ENCODE measurements at regions not wholly inside any gene's neighbourhood (a gene's known extent, or its start where the extent isn't known, plus 50 kb on each side); places are given as distances from the start of the nearest gene placed in this dataset.

- ChIA-PET POLR2A (no interaction called here), CTCF (interaction anchor here (0.9 to 1.0 kb wide), 2 partner anchors 11 to 146 kb away, joined by 3 read pairs; no protein-coding TSS in a partner anchor)
- no peaks in the 10 kb centered on the region for H3K9me3 ChIP-seq
- H3K4me3 ChIP-seq: no peak overlapping the region
- WGBS (ENCODE audit: missing lambda C conversion rate): 63% methylated on average over 2 of the region's 9 CpGs
- H3K4me2 ChIP-seq: no peak overlapping the region
- H3K27ac ChIP-seq: no peak overlapping the region
- no peak for DNase-seq (ENCODE audit: low read depth in 1 of 2, low spot score in 1 of 2)
- no peaks in the 10 kb centered on the region for H3K4me1 ChIP-seq
- peak in 1 of 2 experiments; percentile 10; a peak in 1 of 6 replicates for ATAC-seq
- FAIRE-seq: no peak
- TF ChIP-seq TFCP2L1 (CRISPR knock-in tag; IDR thresholded peaks at IDR 0.05): no peak
- no peak for TF ChIP-seq CBX2 (IDR thresholded peaks at IDR 0.05; ENCODE audit: borderline replicate concordance, low read depth)
- no peak for TF ChIP-seq RARB (CRISPR knock-in tag; IDR thresholded peaks at IDR 0.05)
- no peak for TF ChIP-seq FOXS1 (CRISPR knock-in tag; IDR thresholded peaks at IDR 0.05)
- TF ChIP-seq MAFK (IDR thresholded peaks at IDR 0.05; ENCODE audit: partially characterized antibody): no peak
- TF ChIP-seq EP300 (IDR thresholded peaks at IDR 0.05): no peak
- TF ChIP-seq SREBF2 (IDR thresholded peaks at IDR 0.05): no peak
- no peak for TF ChIP-seq HEYL (CRISPR knock-in tag; IDR thresholded peaks at IDR 0.05)
- no peak for TF ChIP-seq BHLHE40 (IDR thresholded peaks at IDR 0.05; ENCODE audit: low read depth, low read length)
- no peak for TF ChIP-seq MAZ (IDR thresholded peaks at IDR 0.05; ENCODE audit: borderline replicate concordance, low read depth, low read length)
- no peak for TF ChIP-seq RNF2 (IDR thresholded peaks at IDR 0.05; ENCODE audit: borderline replicate concordance, low read depth)
- no peak for TF ChIP-seq RCOR1 (IDR thresholded peaks at IDR 0.05; ENCODE audit: low read depth, low read length)
- no peak for TF ChIP-seq KDM1A (IDR thresholded peaks at IDR 0.05; ENCODE audit: low read depth)
- TF ChIP-seq ZC3H11A (IDR thresholded peaks at IDR 0.05): no peak
- no peak for TF ChIP-seq ATOH8 (CRISPR knock-in tag; IDR thresholded peaks at IDR 0.05; ENCODE audit: low read depth)
These were observed 145.8 kb downstream of the KIF26A start for GRCh38 chr14:104284107-104284592.

- 0 out of 6 replicates have a peak, but pooled peaks of 1 of the 2 experiments have one; percentile 16 for ATAC-seq
- no peak overlapping the region for H3K27ac ChIP-seq
- FAIRE-seq: no peak
- H3K9me3 ChIP-seq: no peaks in the 10 kb centered on the region
- no peaks in the 10 kb centered on the region for H3K4me1 ChIP-seq
- ChIA-PET CTCF (interaction anchor here (0.7 to 1.0 kb wide), 2 partner anchors 10 kb away, joined by 3 read pairs; no protein-coding TSS in a partner anchor), POLR2A (no interaction called here)
- DNase-seq (ENCODE audit: low read depth in 1 of 2, low spot score in 1 of 2): no peak
- TF ChIP-seq ESRRA (IDR thresholded peaks at IDR 0.05; ENCODE audit: borderline replicate concordance, low read length): no peak
- no peak for TF ChIP-seq JUNB (IDR thresholded peaks at IDR 0.05)
- 57% methylated on average over 13 of the region's 29 CpGs for WGBS (ENCODE audit: missing lambda C conversion rate)
- no peak overlapping the region for H3K4me3 ChIP-seq
- H3K4me2 ChIP-seq: no peak overlapping the region
These were observed 146.5 kb downstream of the KIF26A start for GRCh38 chr14:104284636-104285507.

- DNase-seq (ENCODE audit: low read depth in 1 of 2, low spot score in 1 of 2): no peak
- ChIA-PET CTCF (interaction anchor here (0.7 to 1.2 kb wide), 2 partner anchors 9 to 265 kb away, joined by 3 read pairs; no protein-coding TSS in a partner anchor), POLR2A (no interaction called here)
- Histone ChIP-seq H3K4me1 (no peaks in the 10 kb centered on the region), H3K27ac (no peak overlapping the region), H3K4me3 (no peak overlapping the region), H3K9me3 (no peaks in the 10 kb centered on the region), H3K4me2 (no peak overlapping the region)
- no peak for ATAC-seq
- WGBS (ENCODE audit: missing lambda C conversion rate): 27% methylated on average over 7 of the region's 7 CpGs
- FAIRE-seq: no peak
- TF ChIP-seq NPAS2 (CRISPR knock-in tag; IDR thresholded peaks at IDR 0.05; ENCODE audit: borderline replicate concordance) (no peak), MYC (IDR thresholded peaks at IDR 0.05; ENCODE audit: borderline replicate concordance, low read length) (no peak), RNF2 (IDR thresholded peaks at IDR 0.05; ENCODE audit: borderline replicate concordance, low read depth) (no peak), GATA3 (IDR thresholded peaks at IDR 0.05; ENCODE audit: borderline replicate concordance) (no peak), E2F6 (IDR thresholded peaks at IDR 0.05; ENCODE audit: borderline replicate concordance, low read depth) (no peak), CTCF (IDR thresholded peaks at IDR 0.05) (no peak), KDM1A (IDR thresholded peaks at IDR 0.05; ENCODE audit: low read depth) (no peak), CBX8 (IDR thresholded peaks at IDR 0.05) (no peak), TP53 (CRISPR knock-in tag; IDR thresholded peaks at IDR 0.05) (no peak), HES2 (IDR thresholded peaks at IDR 0.05) (no peak), JUN (IDR thresholded peaks at IDR 0.05) (no peak), REST (IDR thresholded peaks at IDR 0.05) (no peak), FOSB (CRISPR knock-in tag; IDR thresholded peaks at IDR 0.05) (no peak)
These were observed 147.1 kb downstream of the KIF26A start for GRCh38 chr14:104285508-104285840.

All from A549 (cell line).